ENCODE measurements at regions not wholly inside any gene's neighbourhood (a gene's known extent, or its start where the extent isn't known, plus 50 kb on each side); places are given as distances from the start of the nearest gene placed in this dataset.

DNA sequence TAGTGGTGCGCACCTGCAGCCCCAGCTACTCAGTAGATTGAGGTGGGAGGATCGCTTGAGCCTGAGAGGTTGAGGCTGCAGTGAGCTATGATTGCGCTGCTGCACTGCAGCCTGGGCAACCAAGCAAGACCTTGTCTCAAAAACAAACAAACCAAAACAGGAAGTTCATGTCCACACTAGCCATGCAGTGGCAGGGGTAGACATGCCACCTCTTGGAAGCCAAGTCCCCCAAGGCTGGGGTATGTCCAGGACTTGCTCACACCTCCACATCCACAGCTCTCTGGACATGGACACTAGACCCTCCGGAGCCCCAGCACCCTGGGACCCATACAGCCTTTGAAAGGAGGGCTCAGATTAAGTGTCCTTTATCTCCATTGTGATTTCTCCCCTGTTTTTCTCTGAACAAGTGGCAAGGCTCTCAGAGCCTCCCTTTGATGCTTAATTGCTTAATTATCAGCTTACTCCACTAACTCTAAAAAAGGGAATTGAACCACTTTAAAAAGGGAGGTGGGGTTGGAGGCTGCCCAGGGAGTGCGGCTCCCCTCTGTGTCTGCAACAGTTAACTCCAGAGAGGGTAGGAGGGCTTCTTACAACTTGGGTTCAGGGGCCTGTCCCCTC lies 424.6 kb upstream of the C16orf82 start:
- BruUV-seq (replicated peaks), result no TSS peak
- H3K9me1 ChIP-seq (ENCODE audit: control insufficient read depth, insufficient read depth, low read length), result no peaks in the 10 kb centered on the region
- no peaks in the 10 kb centered on the region for H3K36me3 ChIP-seq (ENCODE audit: control insufficient read depth, insufficient read depth, low read length)
- ChIA-PET CTCF (ENCODE audit: low intra/inter-chr PET ratio) (no interaction called here), POLR2A (interaction anchor here (0.6 to 0.7 kb wide), 2 partner anchors 341 to 668 kb away, joined by 3 read pairs; no protein-coding TSS in a partner anchor)
- no peaks in the 10 kb centered on the region; a peak in 1 of 5 replicates for H3K27me3 ChIP-seq (ENCODE audit: control insufficient read depth in 2 of 2, insufficient read depth in 2 of 2, low read length in 2 of 2)
- TF ChIP-seq CBFA2T3 (IDR thresholded peaks at IDR 0.05) (no peak), FUS (optimal IDR thresholded peaks at IDR 0.05; ENCODE audit: low read depth, low read length) (no peak), ZNF75A (CRISPR knock-in tag; IDR thresholded peaks at IDR 0.05) (no peak), MYBL2 (IDR thresholded peaks at IDR 0.05; ENCODE audit: low read depth) (no peak), MYBL2 (CRISPR knock-in tag; IDR thresholded peaks at IDR 0.05; ENCODE audit: borderline replicate concordance) (no peak), PHF21A (IDR thresholded peaks at IDR 0.05; ENCODE audit: borderline replicate concordance, low read depth) (no peak), ZNF124 (CRISPR knock-in tag; IDR thresholded peaks at IDR 0.05) (no peak), SUPT5H (IDR thresholded peaks at IDR 0.05) (no peak), ZNF830 (CRISPR knock-in tag; IDR thresholded peaks at IDR 0.05) (no peak), COPS2 (conservative IDR thresholded peaks at IDR 0.05) (no peak), POLR2AphosphoS2 (IDR thresholded peaks at IDR 0.05; ENCODE audit: low read length) (no peak)
- TF ChIP-seq, protein P1, sequence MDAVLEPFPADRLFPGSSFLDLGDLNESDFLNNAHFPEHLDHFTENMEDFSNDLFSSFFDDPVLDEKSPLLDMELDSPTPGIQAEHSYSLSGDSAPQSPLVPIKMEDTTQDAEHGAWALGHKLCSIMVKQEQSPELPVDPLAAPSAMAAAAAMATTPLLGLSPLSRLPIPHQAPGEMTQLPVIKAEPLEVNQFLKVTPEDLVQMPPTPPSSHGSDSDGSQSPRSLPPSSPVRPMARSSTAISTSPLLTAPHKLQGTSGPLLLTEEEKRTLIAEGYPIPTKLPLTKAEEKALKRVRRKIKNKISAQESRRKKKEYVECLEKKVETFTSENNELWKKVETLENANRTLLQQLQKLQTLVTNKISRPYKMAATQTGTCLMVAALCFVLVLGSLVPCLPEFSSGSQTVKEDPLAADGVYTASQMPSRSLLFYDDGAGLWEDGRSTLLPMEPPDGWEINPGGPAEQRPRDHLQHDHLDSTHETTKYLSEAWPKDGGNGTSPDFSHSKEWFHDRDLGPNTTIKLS (IDR thresholded peaks at IDR 0.05; ENCODE audit: borderline replicate concordance, low read depth), result no peak
- TF ChIP-seq, protein P2, sequence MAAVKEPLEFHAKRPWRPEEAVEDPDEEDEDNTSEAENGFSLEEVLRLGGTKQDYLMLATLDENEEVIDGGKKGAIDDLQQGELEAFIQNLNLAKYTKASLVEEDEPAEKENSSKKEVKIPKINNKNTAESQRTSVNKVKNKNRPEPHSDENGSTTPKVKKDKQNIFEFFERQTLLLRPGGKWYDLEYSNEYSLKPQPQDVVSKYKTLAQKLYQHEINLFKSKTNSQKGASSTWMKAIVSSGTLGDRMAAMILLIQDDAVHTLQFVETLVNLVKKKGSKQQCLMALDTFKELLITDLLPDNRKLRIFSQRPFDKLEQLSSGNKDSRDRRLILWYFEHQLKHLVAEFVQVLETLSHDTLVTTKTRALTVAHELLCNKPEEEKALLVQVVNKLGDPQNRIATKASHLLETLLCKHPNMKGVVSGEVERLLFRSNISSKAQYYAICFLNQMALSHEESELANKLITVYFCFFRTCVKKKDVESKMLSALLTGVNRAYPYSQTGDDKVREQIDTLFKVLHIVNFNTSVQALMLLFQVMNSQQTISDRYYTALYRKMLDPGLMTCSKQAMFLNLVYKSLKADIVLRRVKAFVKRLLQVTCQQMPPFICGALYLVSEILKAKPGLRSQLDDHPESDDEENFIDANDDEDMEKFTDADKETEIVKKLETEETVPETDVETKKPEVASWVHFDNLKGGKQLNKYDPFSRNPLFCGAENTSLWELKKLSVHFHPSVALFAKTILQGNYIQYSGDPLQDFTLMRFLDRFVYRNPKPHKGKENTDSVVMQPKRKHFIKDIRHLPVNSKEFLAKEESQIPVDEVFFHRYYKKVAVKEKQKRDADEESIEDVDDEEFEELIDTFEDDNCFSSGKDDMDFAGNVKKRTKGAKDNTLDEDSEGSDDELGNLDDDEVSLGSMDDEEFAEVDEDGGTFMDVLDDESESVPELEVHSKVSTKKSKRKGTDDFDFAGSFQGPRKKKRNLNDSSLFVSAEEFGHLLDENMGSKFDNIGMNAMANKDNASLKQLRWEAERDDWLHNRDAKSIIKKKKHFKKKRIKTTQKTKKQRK (IDR thresholded peaks at IDR 0.05; ENCODE audit: borderline replicate concordance, low read depth, low read length), result no peak
- TF ChIP-seq, protein P3, sequence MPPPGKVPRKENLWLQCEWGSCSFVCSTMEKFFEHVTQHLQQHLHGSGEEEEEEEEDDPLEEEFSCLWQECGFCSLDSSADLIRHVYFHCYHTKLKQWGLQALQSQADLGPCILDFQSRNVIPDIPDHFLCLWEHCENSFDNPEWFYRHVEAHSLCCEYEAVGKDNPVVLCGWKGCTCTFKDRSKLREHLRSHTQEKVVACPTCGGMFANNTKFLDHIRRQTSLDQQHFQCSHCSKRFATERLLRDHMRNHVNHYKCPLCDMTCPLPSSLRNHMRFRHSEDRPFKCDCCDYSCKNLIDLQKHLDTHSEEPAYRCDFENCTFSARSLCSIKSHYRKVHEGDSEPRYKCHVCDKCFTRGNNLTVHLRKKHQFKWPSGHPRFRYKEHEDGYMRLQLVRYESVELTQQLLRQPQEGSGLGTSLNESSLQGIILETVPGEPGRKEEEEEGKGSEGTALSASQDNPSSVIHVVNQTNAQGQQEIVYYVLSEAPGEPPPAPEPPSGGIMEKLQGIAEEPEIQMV (tag; conservative IDR thresholded peaks at IDR 0.05; ENCODE audit: low read depth), result no peak
- TF ChIP-seq, protein P4, sequence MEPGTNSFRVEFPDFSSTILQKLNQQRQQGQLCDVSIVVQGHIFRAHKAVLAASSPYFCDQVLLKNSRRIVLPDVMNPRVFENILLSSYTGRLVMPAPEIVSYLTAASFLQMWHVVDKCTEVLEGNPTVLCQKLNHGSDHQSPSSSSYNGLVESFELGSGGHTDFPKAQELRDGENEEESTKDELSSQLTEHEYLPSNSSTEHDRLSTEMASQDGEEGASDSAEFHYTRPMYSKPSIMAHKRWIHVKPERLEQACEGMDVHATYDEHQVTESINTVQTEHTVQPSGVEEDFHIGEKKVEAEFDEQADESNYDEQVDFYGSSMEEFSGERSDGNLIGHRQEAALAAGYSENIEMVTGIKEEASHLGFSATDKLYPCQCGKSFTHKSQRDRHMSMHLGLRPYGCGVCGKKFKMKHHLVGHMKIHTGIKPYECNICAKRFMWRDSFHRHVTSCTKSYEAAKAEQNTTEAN (CRISPR knock-in tag; IDR thresholded peaks at IDR 0.05), result no peak
- WGBS (ENCODE audit: insufficient coverage, low coverage, missing lambda C conversion rate), result 0% methylated on average over 5 of the region's 5 CpGs
- H3K9ac ChIP-seq (ENCODE audit: insufficient read depth in 1 of 2, low read depth in 2 of 2, low read length in 2 of 2), result no peak overlapping the region
- no peaks in the 10 kb centered on the region; the same call in 1 of the 2 replicates for H4K20me1 ChIP-seq (replicated peaks; ENCODE audit: control insufficient read depth, insufficient read depth, low read length)
- no peak for DNase-seq (ENCODE audit: extremely low read depth in 1 of 4, low spot score in 3 of 4)
- intact Hi-C loops (cut with micrococcal nuclease) (no loop called here), in situ Hi-C loops (cut with MboI) (no loop called here)
- no peak for ATAC-seq
- H2AFZ ChIP-seq (ENCODE audit: low read depth, low read length), result no peak overlapping the region
- H3K27ac ChIP-seq (ENCODE audit: extremely low read depth, low read depth, low read length), result no peak overlapping the region
- H3K9me3 ChIP-seq (replicated peaks; ENCODE audit: control insufficient read depth, insufficient read depth, low read depth, low read length), result no peaks in the 10 kb centered on the region
- H3K4me1 ChIP-seq (replicated peaks in 1 of 2; ENCODE audit: control insufficient read depth in 2 of 2, insufficient read depth in 2 of 2, low read length in 2 of 2), result no peaks in the 10 kb centered on the region
- H3K4me3 ChIP-seq, result no peak overlapping the region
- no peak for FAIRE-seq
- no peaks in the 10 kb centered on the region for H3K79me2 ChIP-seq (ENCODE audit: control insufficient read depth, insufficient read depth, low read length)
- H3K4me2 ChIP-seq (ENCODE audit: insufficient read depth, low read length), result no peak overlapping the region
